H1 (cell line): ENCODE measurements at regions not wholly inside any gene's neighbourhood (a gene's known extent, or its start where the extent isn't known, plus 50 kb on each side); places are given as distances from the start of the nearest gene placed in this dataset. TPM values are rescaled to one million over a fixed set of nuclear protein-coding genes. Genes with fewer than 3 reads are reported as not detected.

ENCODE experiments used
- CTCF ChIA-PET: fragments of 300-600 bp; sonication (Branson Sonifier 250); formaldehyde crosslinking; loops from one replicate; lab custom pipeline; 2021; ENCODE audit not compliant: partially characterized antibody; lab: Charles Lee
- POLR2A ChIA-PET: fragments of 300-600 bp; sonication (Branson Sonifier 250); formaldehyde crosslinking; loops from one replicate; lab custom pipeline; 2021; ENCODE audit warnings: inconsistent platforms; ENCODE audit not compliant: partially characterized antibody; lab: Charles Lee
- DNase-seq, 2 experiments: peaks; one replicate each; pipeline versions ENCODE4 v3.0.0 to v3.0.0-alpha.2; 2010 to 2022; ENCODE audit warnings: low spot score in 2 of 2, low read depth in 1 of 2, mixed read lengths in 1 of 2
- FAIRE-seq: peaks from 2 replicates; lab custom pipeline; 2011; peaks lifted over from hg19 to GRCh38; lab: Jason Lieb, UNC
- H2AFZ ChIP-seq: 2 replicates; pipeline ENCODE4 v1.8.1; 2012; ENCODE audit warnings: low read length, inconsistent platforms
- H2AK5ac ChIP-seq: 2 replicates; pipeline ENCODE4 v1.6.1; 2013; ENCODE audit warnings: low read depth, low read length
- H2BK120ac ChIP-seq: replicated peaks from 2 replicates; pipeline ENCODE3; 2013; ENCODE audit warnings: low read depth, low read length, inconsistent platforms
- H2BK12ac ChIP-seq: 2 replicates; pipeline ENCODE4 v1.6.1; 2013; ENCODE audit warnings: low read depth, low read length
- H2BK15ac ChIP-seq: 2 replicates; pipeline ENCODE4 v1.6.1; 2013; ENCODE audit warnings: low read length
- H2BK20ac ChIP-seq: 2 replicates; pipeline ENCODE4 v1.6.1; 2013; ENCODE audit warnings: low read length
- H2BK5ac ChIP-seq: 2 replicates; pipeline ENCODE4 v1.6.1; 2013; ENCODE audit warnings: low read depth, low read length
- H3K14ac ChIP-seq: 2 replicates; pipeline ENCODE4 v1.6.1; 2013; ENCODE audit warnings: inconsistent platforms; ENCODE audit not compliant: insufficient read length
- H3K18ac ChIP-seq: 2 replicates; pipeline ENCODE4 v1.6.1; 2013; ENCODE audit warnings: low read length; ENCODE audit errors: extremely low read depth
- H3K23ac ChIP-seq: 2 replicates; pipeline ENCODE4 v1.6.1; 2013; ENCODE audit warnings: inconsistent platforms; ENCODE audit not compliant: insufficient read length
- H3K23me2 ChIP-seq: 2 replicates; pipeline ENCODE4 v1.6.1; 2013; ENCODE audit warnings: low read depth, low read length
- H3K27ac ChIP-seq: 2 replicates; pipeline ENCODE4 v1.6.1; 2011; ENCODE audit warnings: low read depth, low read length, inconsistent platforms
- H3K27me3 ChIP-seq, 4 experiments: replicated peaks in 1 of 4; 1 replicate in 1 of 4; 2 replicates in 3 of 4; pipeline versions ENCODE4 v1.6.1 to v1.8.1; 2011 to 2013; ENCODE audit warnings: low read length in 3 of 4, mild to moderate bottlenecking in 3 of 4, inconsistent platforms in 2 of 4, mixed read lengths in 2 of 4, moderate library complexity in 1 of 4; ENCODE audit not compliant: control insufficient read depth in 3 of 4, insufficient read depth in 3 of 4; ENCODE audit errors: extremely low read depth in 1 of 4
- H3K36me3 ChIP-seq, 4 experiments: 2 replicates each; pipeline versions ENCODE4 v1.6.1 to v1.8.1; 2011 to 2013; ENCODE audit warnings: mild to moderate bottlenecking in 4 of 4, low read length in 3 of 4, moderate library complexity in 2 of 4, control low read depth in 1 of 4, inconsistent platforms in 1 of 4; ENCODE audit not compliant: insufficient read depth in 4 of 4, control insufficient read depth in 2 of 4
- H3K4ac ChIP-seq: replicated peaks from 2 replicates; pipeline ENCODE3; 2013; ENCODE audit warnings: low read length, low read depth, mixed read lengths, inconsistent platforms; ENCODE audit not compliant: insufficient read length
- H3K4me1 ChIP-seq, 4 experiments: replicated peaks in 1 of 4; 1 replicate in 1 of 4; 2 replicates in 3 of 4; pipeline versions ENCODE4 v1.6.1 to v1.8.1; 2011 to 2013; ENCODE audit warnings: low read length in 3 of 4, inconsistent platforms in 2 of 4, mixed read lengths in 1 of 4; ENCODE audit not compliant: insufficient read depth in 4 of 4, control insufficient read depth in 3 of 4
- H3K4me2 ChIP-seq, 2 experiments: 2 replicates each; pipeline versions ENCODE4 v1.6.1 to v1.8.1; 2011 to 2013; ENCODE audit warnings: low read depth in 2 of 2, low read length in 2 of 2, control low read depth in 1 of 2, inconsistent platforms in 1 of 2, mild to moderate bottlenecking in 1 of 2; ENCODE audit not compliant: insufficient read depth in 1 of 2
- H3K4me3 ChIP-seq, 4 experiments: fragments of 200-600, 300-600 bp in 1 of 4; sonication (generic), shearing (Covaris generic), sonication (Bioruptor Twin) in 1 of 4; 2 replicates each; pipeline versions ENCODE4 v1.5.1 to v1.8.1; 2011 to 2016; ENCODE audit warnings: low read length in 4 of 4, low read depth in 3 of 4, control low read depth in 2 of 4, inconsistent platforms in 2 of 4, mild to moderate bottlenecking in 2 of 4, mixed read lengths in 1 of 4, moderate library complexity in 1 of 4; ENCODE audit not compliant: insufficient read depth in 2 of 4; ENCODE audit errors: extremely low read depth in 1 of 4
- H3K56ac ChIP-seq: replicated peaks from 2 replicates; pipeline ENCODE3; 2013; ENCODE audit warnings: low read depth, mild to moderate bottlenecking, mixed read lengths, low read length, inconsistent platforms; ENCODE audit not compliant: insufficient read length
- H3K79me1 ChIP-seq: 2 replicates; pipeline ENCODE4 v1.6.1; 2013; ENCODE audit warnings: low read depth, low read length, control low read depth
- H3K79me2 ChIP-seq, 2 experiments: 2 replicates each; pipeline versions ENCODE4 v1.6.1 to v1.8.1; 2012 to 2013; ENCODE audit warnings: low read length in 2 of 2, mild to moderate bottlenecking in 2 of 2, inconsistent platforms in 1 of 2; ENCODE audit not compliant: insufficient read depth in 2 of 2, control insufficient read depth in 1 of 2
- H3K9ac ChIP-seq, 4 experiments: replicated peaks in 1 of 4; 1 replicate in 1 of 4; 2 replicates in 3 of 4; pipeline versions ENCODE4 v1.6.1 to v1.8.1; 2011 to 2013; ENCODE audit warnings: low read depth in 3 of 4, low read length in 3 of 4, control low read depth in 2 of 4, mild to moderate bottlenecking in 2 of 4, moderate library complexity in 2 of 4, inconsistent platforms in 1 of 4; ENCODE audit errors: extremely low read depth in 1 of 4
- H3K9me3 ChIP-seq, 2 experiments: 2 replicates each; pipeline versions ENCODE4 v1.6.1 to v1.8.1; 2012 to 2013; ENCODE audit warnings: mild to moderate bottlenecking in 2 of 2, moderate library complexity in 2 of 2, control low read depth in 1 of 2, inconsistent platforms in 1 of 2, low read depth in 1 of 2, low read length in 1 of 2, mixed read lengths in 1 of 2; ENCODE audit not compliant: insufficient read depth in 2 of 2
- H4K20me1 ChIP-seq, 2 experiments: replicated peaks in 1 of 2; 2 replicates each; pipeline versions ENCODE3 to v1.8.1; 2011 to 2013; ENCODE audit warnings: inconsistent platforms in 2 of 2, low read length in 2 of 2, mild to moderate bottlenecking in 1 of 2; ENCODE audit not compliant: insufficient read depth in 2 of 2, control insufficient read depth in 1 of 2
- H4K5ac ChIP-seq: 2 replicates; pipeline ENCODE4 v1.6.1; 2013; ENCODE audit warnings: low read length, low read depth, mixed read lengths, inconsistent platforms; ENCODE audit not compliant: insufficient read length
- H4K8ac ChIP-seq: 2 replicates; pipeline ENCODE4 v1.8.0; 2013; ENCODE audit warnings: mild to moderate bottlenecking, moderate library complexity, low read length, inconsistent platforms; ENCODE audit not compliant: insufficient read depth; ENCODE audit errors: extremely low read depth
- H4K91ac ChIP-seq: replicated peaks from 2 replicates; pipeline ENCODE3; 2013; ENCODE audit warnings: low read length, mixed read lengths, inconsistent platforms; ENCODE audit not compliant: insufficient read length
- BACH1 ChIP-seq: IDR thresholded peaks from 2 replicates; pipeline ENCODE4 v1.6.1; 2012; ENCODE audit warnings: low read length, improper control_type of control experiment
- KDM1A ChIP-seq: fragments of 200-600, 300-600 bp; sonication (generic); IDR thresholded peaks from 2 replicates; pipeline ENCODE4 v1.7.1; 2016; ENCODE audit warnings: mild to moderate bottlenecking, low read length, borderline replicate concordance
- MAFK ChIP-seq: IDR thresholded peaks from 2 replicates; pipeline ENCODE4 v1.6.1; 2012; ENCODE audit warnings: low read depth, mild to moderate bottlenecking, improper control_type of control experiment, low read length
- RBBP5 ChIP-seq: IDR thresholded peaks from 2 replicates; pipeline ENCODE4 v1.7.1; 2012; ENCODE audit warnings: low read depth, mild to moderate bottlenecking, inconsistent platforms, low read length, moderate library complexity, borderline replicate concordance
- RXRA ChIP-seq: IDR thresholded peaks from 2 replicates; pipeline ENCODE4 v1.6.1; 2011; ENCODE audit warnings: low read depth, mild to moderate bottlenecking, low read length, moderate library complexity; ENCODE audit not compliant: insufficient read depth
- TCF12 ChIP-seq: IDR thresholded peaks from 2 replicates; pipeline ENCODE4 v1.6.1; 2011; ENCODE audit warnings: low read depth, mild to moderate bottlenecking, low read length
- small RNA-seq: library from polyadenylated mRNA; stranded (forward); fragments of <200 nt; extraction: miRNeasy Mini kit (QIAGEN cat#:217004); gene quantifications from one replicate; pipeline ENCODE3, GENCODE V24; 2013; ENCODE audit not compliant: insufficient read depth

DNA sequence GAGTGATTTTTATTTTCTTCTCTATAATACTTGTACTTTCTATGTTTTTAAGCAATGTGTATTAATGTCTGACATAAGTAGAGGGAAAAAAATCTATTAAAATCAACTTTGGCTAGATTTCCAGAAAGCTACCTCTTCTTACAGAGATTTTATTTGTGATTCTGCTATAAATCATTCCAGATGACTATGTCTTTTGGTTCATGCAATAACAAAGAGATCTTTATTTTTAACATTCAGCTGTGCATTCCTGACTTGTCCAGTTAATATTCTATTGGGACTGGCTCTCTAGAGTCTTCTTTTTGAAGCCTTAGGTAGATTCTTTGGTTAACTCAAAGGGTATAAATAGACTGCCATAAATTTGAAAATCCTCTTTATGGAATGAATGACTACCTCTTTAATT is 74.3 kb upstream of the ARPP21 start:
- no peak overlapping the region for H4K8ac ChIP-seq
- no peak overlapping the region for H4K5ac ChIP-seq
- no peak overlapping the region for H2BK15ac ChIP-seq
- no peak overlapping the region for H3K14ac ChIP-seq
- DNase-seq (no peak), FAIRE-seq (no peak)
- H3K9me3 ChIP-seq = no peaks in the 10 kb centered on the region
- no peaks in the 10 kb centered on the region for H4K20me1 ChIP-seq
- H3K4ac ChIP-seq = no peak overlapping the region
- ChIA-PET CTCF (no interaction called here), POLR2A (no interaction called here)
- H3K79me1 ChIP-seq = no peaks in the 10 kb centered on the region
- H2BK20ac ChIP-seq = no peak overlapping the region
- no peaks in the 10 kb centered on the region for H3K79me2 ChIP-seq
- no peak overlapping the region for H2BK120ac ChIP-seq
- TF ChIP-seq BACH1 (no peak), KDM1A (no peak), MAFK (no peak), TCF12 (no peak), RXRA (no peak), RBBP5 (no peak)
- H3K23ac ChIP-seq = no peak overlapping the region
- H3K4me3 ChIP-seq = no peak overlapping the region
- H3K56ac ChIP-seq = no peak overlapping the region
- no peak overlapping the region for H3K4me2 ChIP-seq
- no peaks in the 10 kb centered on the region for H3K23me2 ChIP-seq
- no peak overlapping the region for H3K27ac ChIP-seq
- H3K18ac ChIP-seq = no peak overlapping the region
- no peak overlapping the region for H4K91ac ChIP-seq
- no peak overlapping the region for H2BK5ac ChIP-seq
- H3K4me1 ChIP-seq = no peaks in the 10 kb centered on the region
- H2AK5ac ChIP-seq = no peak overlapping the region
- no peak overlapping the region for H2BK12ac ChIP-seq
- no peak overlapping the region for H2AFZ ChIP-seq
- H3K9ac ChIP-seq = no peak overlapping the region
- no peaks in the 10 kb centered on the region for H3K36me3 ChIP-seq
- no peaks in the 10 kb centered on the region for H3K27me3 ChIP-seq

Small RNA genes in the stretch of these regions (small RNA-seq; reads per million reads assigned to genes)
- gene RNU6-243P = not detected
